Testis (tissue), 2 donors: ENCODE measurements at regions not wholly inside any gene's neighbourhood (a gene's known extent, or its start where the extent isn't known, plus 50 kb on each side); places are given as distances from the start of the nearest gene placed in this dataset.

Experiments used
- POLR2A ChIP-seq: fragments of 450-650 bp; IDR thresholded peaks from one replicate; pipeline ENCODE4 v1.6.1; 2017; ENCODE audit warnings: antibody characterized with exemption, mild to moderate bottlenecking, moderate library complexity
- TF ChIP-seq, protein P1 (sequence below), 3 experiments: fragments of 450-650 bp in 2 of 3; fragments of 200-600 bp in 1 of 3; sonication (generic) in 1 of 3; IDR thresholded peaks; one replicate each; pipeline ENCODE4 v1.5.1; 2016 to 2019; ENCODE audit warnings: antibody characterized with exemption in 3 of 3, mild to moderate bottlenecking in 2 of 3, moderate library complexity in 1 of 3

DNA sequence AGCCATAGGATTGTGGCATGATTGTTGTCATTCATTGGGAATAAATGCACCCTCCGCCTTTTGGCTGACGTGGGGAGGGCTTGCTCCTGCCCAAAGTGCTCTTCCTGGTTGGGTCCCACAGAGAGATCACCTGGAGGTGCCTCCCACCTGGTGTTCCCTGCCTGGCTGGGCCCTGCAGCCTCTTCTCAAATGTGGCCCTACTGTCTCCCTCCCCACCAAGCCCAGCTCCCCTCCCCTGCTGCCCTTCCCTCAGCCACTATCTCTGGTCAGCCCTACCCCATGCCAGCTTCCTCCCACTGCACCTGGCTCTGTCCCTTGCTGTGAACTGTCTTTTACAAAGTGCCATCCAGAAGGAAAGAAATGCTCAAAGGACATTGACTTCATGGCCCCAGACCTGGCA, 173.4 kb downstream of the GLI2 start:
- no peak for TF ChIP-seq POLR2A
- TF ChIP-seq, protein P1, sequence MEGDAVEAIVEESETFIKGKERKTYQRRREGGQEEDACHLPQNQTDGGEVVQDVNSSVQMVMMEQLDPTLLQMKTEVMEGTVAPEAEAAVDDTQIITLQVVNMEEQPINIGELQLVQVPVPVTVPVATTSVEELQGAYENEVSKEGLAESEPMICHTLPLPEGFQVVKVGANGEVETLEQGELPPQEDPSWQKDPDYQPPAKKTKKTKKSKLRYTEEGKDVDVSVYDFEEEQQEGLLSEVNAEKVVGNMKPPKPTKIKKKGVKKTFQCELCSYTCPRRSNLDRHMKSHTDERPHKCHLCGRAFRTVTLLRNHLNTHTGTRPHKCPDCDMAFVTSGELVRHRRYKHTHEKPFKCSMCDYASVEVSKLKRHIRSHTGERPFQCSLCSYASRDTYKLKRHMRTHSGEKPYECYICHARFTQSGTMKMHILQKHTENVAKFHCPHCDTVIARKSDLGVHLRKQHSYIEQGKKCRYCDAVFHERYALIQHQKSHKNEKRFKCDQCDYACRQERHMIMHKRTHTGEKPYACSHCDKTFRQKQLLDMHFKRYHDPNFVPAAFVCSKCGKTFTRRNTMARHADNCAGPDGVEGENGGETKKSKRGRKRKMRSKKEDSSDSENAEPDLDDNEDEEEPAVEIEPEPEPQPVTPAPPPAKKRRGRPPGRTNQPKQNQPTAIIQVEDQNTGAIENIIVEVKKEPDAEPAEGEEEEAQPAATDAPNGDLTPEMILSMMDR (IDR thresholded peaks at IDR 0.05): no peak
